HG02943 (cell line): ENCODE measurements at regions not wholly inside any gene's neighbourhood (a gene's known extent, or its start where the extent isn't known, plus 50 kb on each side); places are given as distances from the start of the nearest gene placed in this dataset.
"Not testable (repeated sequence)": the region's sequence is repeated elsewhere in the genome, so short reads cannot be mapped to it uniquely, and the experiment has no call there.

Experiments
- ATAC-seq: cut with Tn5 transposase; IDR thresholded peaks from one replicate; pipeline ENCODE4 v1.9.1; 2021; ENCODE audit warnings: mild to moderate bottlenecking, low read depth, moderate library complexity; ENCODE audit not compliant: unreplicated experiment

DNA sequence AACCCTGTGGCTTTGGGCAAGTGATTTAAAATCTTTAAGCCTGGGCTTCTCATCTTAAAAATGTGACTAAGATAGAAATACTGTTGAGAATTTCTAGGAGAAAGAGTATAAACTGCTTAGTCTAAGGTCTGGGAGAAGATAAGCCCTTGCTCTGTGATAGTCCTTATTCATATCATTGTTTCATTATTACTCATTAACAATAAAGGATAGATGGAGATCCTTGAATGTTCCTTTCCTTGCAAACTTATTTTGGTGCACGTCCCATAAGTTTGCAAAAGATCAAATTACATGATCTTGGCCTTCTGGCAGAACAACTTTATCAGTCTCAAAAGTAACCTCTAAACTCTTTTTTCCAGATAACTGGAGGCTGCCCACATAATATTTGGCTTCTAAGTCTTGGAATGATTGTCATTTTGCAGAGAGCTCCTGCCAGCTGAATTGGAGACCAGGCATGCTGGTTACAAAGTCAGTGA lies 138.3 kb downstream of the FAM124B start:
- no peak for ATAC-seq

GRCh38 chr2:224261326-224261725 lies 140.6 kb downstream of the FAM124B start:
- ATAC-seq, result no peak

GRCh38 chr2:224260372-224261020 lies 141.4 kb downstream of the FAM124B start:
- ATAC-seq, result no peak

DNA sequence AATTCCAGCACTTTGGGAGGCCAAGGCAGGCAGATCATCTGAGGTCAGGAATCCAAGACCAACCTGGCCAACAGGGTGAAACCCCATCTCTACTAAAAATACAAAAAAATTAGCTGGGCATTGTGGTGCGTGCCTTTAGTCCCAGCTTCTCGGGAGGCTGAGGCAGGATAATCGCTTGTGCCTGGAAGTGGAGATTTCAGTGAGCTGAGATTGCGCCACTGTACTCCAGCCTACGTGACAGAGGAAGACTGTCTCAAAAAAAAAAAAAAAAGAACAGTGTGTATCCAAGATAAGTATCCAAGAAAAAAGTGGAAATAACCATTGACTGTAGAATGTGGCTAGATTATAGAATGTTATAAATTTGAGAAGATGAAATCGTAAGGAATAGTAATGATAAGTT lies 142.1 kb downstream of the FAM124B start:
- ATAC-seq, result no peak

DNA sequence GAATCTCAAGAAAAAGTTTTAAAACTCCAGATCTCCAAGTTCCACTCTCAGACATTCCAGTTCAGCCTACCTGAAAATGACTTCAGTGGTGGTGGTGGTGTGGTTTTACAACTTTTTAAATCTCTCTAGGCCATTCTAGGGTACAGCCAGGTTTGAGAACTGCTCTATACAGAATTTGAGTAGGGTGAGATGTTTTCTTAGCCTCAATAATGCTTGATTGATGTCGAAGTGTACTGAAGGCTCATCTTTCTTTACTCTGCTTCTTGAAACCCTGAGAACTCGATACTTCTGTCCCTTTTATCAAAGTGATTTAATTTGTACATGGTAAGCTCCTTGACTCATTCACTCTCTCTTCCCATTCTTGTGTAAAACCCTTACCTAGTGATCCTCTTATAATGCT lies 143.8 kb downstream of the FAM124B start:
- ATAC-seq, result no peak

GRCh38 chr2:224257156-224257555 lies 144.8 kb downstream of the FAM124B start:
- ATAC-seq, result no peak

- no peak for ATAC-seq
These were observed 148.4 kb downstream of the FAM124B start for GRCh38 chr2:224253464-224253863.

- no peak for ATAC-seq
These were observed 149.3 kb downstream of the FAM124B start for GRCh38 chr2:224252631-224253030.

DNA sequence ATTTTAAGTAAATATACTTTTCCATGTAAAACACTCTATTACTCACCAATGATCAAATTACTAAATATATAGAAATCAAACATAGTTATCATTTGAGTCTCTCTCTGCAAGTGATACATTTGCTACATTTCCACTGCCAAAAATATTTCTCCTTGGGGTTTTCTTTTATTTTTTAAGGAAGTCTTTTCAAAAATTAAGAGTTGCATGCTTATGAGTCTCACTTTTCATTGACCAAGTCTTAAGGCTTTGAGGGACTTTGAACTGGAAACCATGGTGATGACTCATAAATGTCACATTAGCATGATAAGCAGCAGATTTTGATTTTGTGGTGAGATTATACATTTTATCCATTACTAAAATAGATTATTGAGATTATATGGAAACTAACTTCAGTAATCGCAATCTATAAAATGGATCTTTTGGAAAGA lies 152.9 kb downstream of the FAM124B start:
- ATAC-seq, result no peak

GRCh38 chr2:224242561-224242960 lies 159.3 kb downstream of the FAM124B start:
- no peak for ATAC-seq

DNA sequence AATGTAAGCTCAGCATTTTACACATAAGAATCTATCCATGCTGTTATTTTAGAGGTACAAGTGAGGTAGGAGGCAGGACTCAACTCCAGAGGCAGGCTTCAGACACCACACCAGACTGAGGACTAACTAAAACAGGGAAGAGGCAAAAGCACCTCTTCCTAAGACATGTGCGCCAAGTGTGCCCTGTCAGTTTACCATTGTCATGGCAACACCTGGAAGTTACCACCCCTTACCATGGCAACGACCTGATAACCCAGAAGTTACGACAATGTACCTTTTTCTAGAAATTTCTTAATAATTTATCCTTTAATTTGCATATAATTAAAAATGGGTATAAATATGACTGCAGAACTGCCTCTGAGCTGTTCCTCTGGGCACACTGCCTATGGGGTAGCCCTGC lies 160.1 kb downstream of the FAM124B start:
- ATAC-seq, result no peak

GRCh38 chr2:224241001-224241400 lies 160.9 kb downstream of the FAM124B start:
- ATAC-seq, result no peak

GRCh38 chr2:224223851-224224555 lies 177.9 kb downstream of the FAM124B start:
- no peak for ATAC-seq

- no peak for ATAC-seq
These were observed 178.9 kb downstream of the FAM124B start for GRCh38 chr2:224222974-224223373.

DNA sequence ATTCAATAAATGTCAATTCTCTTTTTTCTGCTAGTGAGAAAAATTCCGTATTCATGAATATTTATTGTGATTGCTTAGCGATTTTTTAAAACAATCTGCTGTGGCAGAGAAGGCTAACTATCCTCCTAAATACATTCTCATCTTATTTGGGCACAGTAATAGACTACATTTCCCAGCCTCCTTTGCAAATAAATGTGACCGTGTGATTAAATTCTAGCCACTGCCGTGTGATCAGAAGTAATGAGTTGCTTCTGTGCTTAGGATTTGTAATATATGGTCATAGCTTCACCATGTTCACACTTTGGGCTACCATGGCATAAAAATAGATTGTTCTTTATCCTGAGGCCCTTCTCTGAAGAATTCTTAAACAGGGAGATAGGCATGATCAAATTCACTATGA lies 179.6 kb downstream of the FAM124B start:
- ATAC-seq, result no peak

DNA sequence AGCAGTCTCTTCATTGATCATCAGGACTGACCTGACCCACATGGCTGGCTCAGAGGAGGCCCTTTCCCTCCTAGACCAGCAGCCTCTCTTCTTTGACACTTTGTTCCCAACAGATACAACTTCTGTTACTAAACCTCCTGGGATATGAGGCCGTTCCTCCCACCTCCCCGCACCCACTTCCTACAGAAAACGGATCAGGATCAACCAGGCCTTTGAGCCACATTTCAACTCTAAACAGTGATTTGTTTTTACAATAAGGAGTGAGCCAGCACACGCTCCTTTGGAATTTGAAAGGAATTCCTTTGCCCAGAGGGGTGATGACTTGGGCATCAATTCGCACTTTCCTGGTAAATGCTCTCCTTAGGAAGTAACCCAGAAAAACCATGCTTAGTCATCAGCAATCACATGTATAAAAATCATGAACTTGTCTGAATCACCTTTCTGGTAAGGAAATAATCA lies 180.4 kb downstream of the FAM124B start:
- no peak for ATAC-seq

DNA sequence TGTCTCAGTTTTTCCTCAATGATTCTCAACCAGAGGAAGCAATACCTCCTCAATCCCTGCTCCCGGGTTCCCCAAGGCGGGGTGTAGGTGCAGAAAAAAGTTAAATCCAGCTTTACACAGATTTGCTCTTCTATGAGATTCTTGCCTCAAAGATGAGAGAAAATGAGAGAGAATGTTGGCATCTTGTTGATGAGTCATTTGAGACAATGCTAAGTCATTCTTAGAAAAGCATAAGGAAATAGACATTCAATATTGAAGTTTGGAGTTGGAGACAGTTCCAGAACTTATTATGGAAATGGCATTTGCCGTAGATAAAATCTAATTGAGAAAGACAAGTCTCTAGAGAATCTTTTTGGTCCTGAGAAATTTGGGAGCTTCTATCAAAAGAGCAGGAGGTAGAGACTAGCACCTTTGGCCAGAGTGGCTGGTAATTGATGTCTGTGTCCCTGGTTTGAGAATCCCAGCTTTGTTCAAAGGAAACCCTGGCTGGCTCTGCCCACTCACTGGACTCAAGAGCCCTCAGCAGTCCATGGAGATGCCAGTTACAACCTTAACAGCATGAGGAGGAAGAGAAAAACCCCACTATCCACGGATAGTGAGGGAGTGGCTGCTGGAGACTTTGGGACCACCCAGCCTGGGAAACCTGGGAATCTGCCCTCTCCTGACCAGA lies 181.2 kb downstream of the FAM124B start:
- ATAC-seq, result no peak

DNA sequence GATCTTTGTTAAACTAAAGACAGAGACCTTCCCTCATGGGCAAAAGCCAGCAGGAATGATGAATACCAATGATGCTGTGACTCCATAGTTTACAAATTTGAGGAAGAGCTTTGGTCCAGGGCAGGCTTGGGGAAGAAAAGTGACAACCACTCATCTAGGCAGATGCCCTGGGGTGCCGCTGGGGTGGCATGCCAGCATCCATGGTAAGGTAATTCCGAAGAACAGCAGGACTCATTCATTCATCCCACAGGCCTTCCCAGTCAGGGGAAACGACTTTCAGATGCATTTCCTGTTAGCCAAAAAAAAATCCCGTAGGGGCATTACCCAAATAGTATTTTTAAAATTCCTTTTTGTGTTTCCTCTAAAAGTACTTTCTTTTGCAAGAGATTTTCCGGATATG lies 180.7 kb upstream of the SERPINE2 start:
- no peak for ATAC-seq

DNA sequence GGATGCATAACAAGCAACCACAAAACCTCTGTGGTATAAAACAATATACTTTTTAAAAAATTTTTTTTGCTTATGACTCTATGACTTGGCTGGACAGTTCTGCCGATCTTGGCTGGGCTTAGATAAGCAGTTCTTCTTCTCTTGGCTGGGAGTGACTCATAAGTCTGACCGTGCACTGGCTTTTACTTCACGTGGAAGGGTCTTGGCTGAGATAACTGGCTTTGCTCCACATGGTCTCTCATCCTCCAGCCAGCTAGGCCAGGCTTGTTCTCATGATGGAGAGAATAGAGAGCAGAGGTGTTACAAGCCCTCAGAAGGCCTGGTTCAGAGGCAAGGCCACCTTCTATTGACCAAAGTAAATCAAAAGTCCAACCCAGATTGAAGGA lies 178.9 kb upstream of the SERPINE2 start:
- no peak for ATAC-seq

GRCh38 chr2:224217233-224217961 lies 178.3 kb upstream of the SERPINE2 start:
- ATAC-seq, result no peak

DNA sequence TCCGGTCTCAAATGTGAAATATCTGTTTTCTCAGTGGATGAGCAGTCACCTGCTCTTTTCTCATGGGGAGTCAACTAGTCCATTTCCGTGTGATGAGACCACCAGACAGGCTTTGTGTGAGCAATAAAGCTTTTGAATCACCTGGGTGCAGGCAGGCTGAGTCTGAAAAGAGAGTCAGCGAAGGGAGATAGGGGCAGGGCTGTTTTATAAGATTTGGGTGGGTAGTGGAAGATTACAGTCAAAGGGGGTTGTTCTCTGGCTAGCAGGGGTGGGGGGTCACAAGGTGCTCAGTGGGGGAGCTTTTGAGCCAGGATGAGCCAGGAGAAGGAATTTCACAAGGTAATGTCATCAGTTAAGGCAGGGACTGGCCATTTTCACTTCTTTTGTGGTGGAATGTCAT lies 176.5 kb upstream of the SERPINE2 start:
- ATAC-seq, result not testable (repeated sequence)
